ENCODE measurements at regions not wholly inside any gene's neighbourhood (a gene's known extent, or its start where the extent isn't known, plus 50 kb on each side); places are given as distances from the start of the nearest gene placed in this dataset.

GRCh38 chr5:85168474-85168873, 783.8 kb upstream of the EDIL3 start:
- Mint-ChIP-seq H3K4me1 (no peaks in the 10 kb centered on the region), H3K4me3 (no peak overlapping the region), H3K9me3 (peaks cover 9% of the 10 kb centered on the region), H3K27ac (ENCODE audit: unreplicated experiment) (no peak overlapping the region), H3K27me3 (ENCODE audit: low read depth) (no peaks in the 10 kb centered on the region), H3K36me3 (ENCODE audit: low read depth) (no peaks in the 10 kb centered on the region)
- DNase-seq (ENCODE audit: low read depth, low spot score): no peak
- no peak for TF ChIP-seq CTCF (conservative IDR thresholded peaks at IDR 0.05)

GRCh38 chr5:85170183-85170582, 785.5 kb upstream of the EDIL3 start:
- no peak overlapping the region for H3K4me3 Mint-ChIP-seq
- peaks cover 5% of the 10 kb centered on the region for H3K9me3 Mint-ChIP-seq
- no peaks in the 10 kb centered on the region for H3K27me3 Mint-ChIP-seq (ENCODE audit: low read depth)
- no peaks in the 10 kb centered on the region for H3K36me3 Mint-ChIP-seq (ENCODE audit: low read depth)
- no peak overlapping the region for H3K27ac Mint-ChIP-seq (ENCODE audit: unreplicated experiment)
- no peak for DNase-seq (ENCODE audit: low read depth, low spot score)
- no peak for TF ChIP-seq CTCF (conservative IDR thresholded peaks at IDR 0.05)
- H3K4me1 Mint-ChIP-seq: no peaks in the 10 kb centered on the region

GRCh38 chr5:85173469-85173868, 788.8 kb upstream of the EDIL3 start:
- Mint-ChIP-seq H3K4me3 (no peak overlapping the region), H3K27me3 (ENCODE audit: low read depth) (no peaks in the 10 kb centered on the region), H3K36me3 (ENCODE audit: low read depth) (no peaks in the 10 kb centered on the region), H3K4me1 (no peaks in the 10 kb centered on the region), H3K9me3 (no peaks in the 10 kb centered on the region), H3K27ac (ENCODE audit: unreplicated experiment) (no peak overlapping the region)
- TF ChIP-seq CTCF (conservative IDR thresholded peaks at IDR 0.05): no peak
- DNase-seq (ENCODE audit: low read depth, low spot score): no peak

- no peak overlapping the region for H3K27ac Mint-ChIP-seq (ENCODE audit: unreplicated experiment)
These were observed 797.7 kb upstream of the EDIL3 start for GRCh38 chr5:85182344-85182743.

GRCh38 chr5:85204289-85204688, 819.6 kb upstream of the EDIL3 start:
- Mint-ChIP-seq H3K27me3 (ENCODE audit: low read depth) (no peaks in the 10 kb centered on the region), H3K9me3 (peaks cover 7% of the 10 kb centered on the region), H3K4me1 (no peaks in the 10 kb centered on the region), H3K27ac (ENCODE audit: unreplicated experiment) (no peak overlapping the region), H3K36me3 (ENCODE audit: low read depth) (no peaks in the 10 kb centered on the region), H3K4me3 (no peak overlapping the region)
- no peak for DNase-seq (ENCODE audit: low read depth, low spot score)
- TF ChIP-seq CTCF (conservative IDR thresholded peaks at IDR 0.05): no peak

More at GRCh38 chr5:85182344-85182743, 797.7 kb upstream of the EDIL3 start:
- no peaks in the 10 kb centered on the region for H3K27me3 Mint-ChIP-seq (ENCODE audit: low read depth)
- H3K9me3 Mint-ChIP-seq: no peaks in the 10 kb centered on the region
- H3K4me1 Mint-ChIP-seq: no peaks in the 10 kb centered on the region
- DNase-seq (ENCODE audit: low read depth, low spot score): no peak
- H3K4me3 Mint-ChIP-seq: no peak overlapping the region
- H3K36me3 Mint-ChIP-seq (ENCODE audit: low read depth): no peaks in the 10 kb centered on the region
- no peak for TF ChIP-seq CTCF (conservative IDR thresholded peaks at IDR 0.05)

- H3K4me3 Mint-ChIP-seq: no peak overlapping the region
- DNase-seq (ENCODE audit: low read depth, low spot score): no peak
- H3K4me1 Mint-ChIP-seq: no peaks in the 10 kb centered on the region
- H3K27me3 Mint-ChIP-seq (ENCODE audit: low read depth): no peaks in the 10 kb centered on the region
- peaks cover 7% of the 10 kb centered on the region for H3K9me3 Mint-ChIP-seq
- H3K36me3 Mint-ChIP-seq (ENCODE audit: low read depth): no peaks in the 10 kb centered on the region
- no peak overlapping the region for H3K27ac Mint-ChIP-seq (ENCODE audit: unreplicated experiment)
- TF ChIP-seq CTCF (conservative IDR thresholded peaks at IDR 0.05): no peak
These were observed 820.8 kb upstream of the EDIL3 start for GRCh38 chr5:85205430-85205829.
